Colonic mucosa (tissue), 4 donors: ENCODE measurements at regions not wholly inside any gene's neighbourhood (a gene's known extent, or its start where the extent isn't known, plus 50 kb on each side); places are given as distances from the start of the nearest gene placed in this dataset.

Experiments
- DNase-seq: peaks from one replicate; pipeline ENCODE4 v3.0.0-alpha.2; 2020
- H3K27ac ChIP-seq: fragments of 200-600 bp; one replicate; pipeline ENCODE4 v1.8.0; 2021
- H3K27me3 ChIP-seq: fragments of 200-600 bp; one replicate; pipeline ENCODE4 v1.8.0; 2021
- H3K36me3 ChIP-seq: fragments of 200-600 bp; one replicate; pipeline ENCODE4 v1.8.0; 2021
- H3K4me1 ChIP-seq: fragments of 200-600 bp; one replicate; pipeline ENCODE4 v1.8.0; 2021; ENCODE audit warnings: mild to moderate bottlenecking
- H3K4me3 ChIP-seq: fragments of 200-600 bp; one replicate; pipeline ENCODE4 v1.8.0; 2021
- H3K9ac ChIP-seq, 2 donors: one replicate each; pipeline ENCODE4 v1.7.0; 2013; ENCODE audit warnings: control low read depth in 2 of 2, low read depth in 2 of 2, low read length in 2 of 2
- H3K9me3 ChIP-seq: fragments of 200-600 bp; one replicate; pipeline ENCODE4 v1.8.0; 2021
- intact Hi-C: fragments of 100-400 bp; cut with DNase I; formaldehyde crosslinking; loops from one replicate; pipeline ENCODE4 v1.14.1; 2022
- TF ChIP-seq, protein P1 (sequence below): fragments of 200-600 bp; IDR thresholded peaks from one replicate; pipeline ENCODE4 v1.8.0; 2022; ENCODE audit warnings: antibody characterized with exemption, mild to moderate bottlenecking
- donor health status: healthy.
- donor health status: DM: no; HTN: no; CAD: no.
- donor health status: DM: no; HTN: no; CAD: no.

DNA sequence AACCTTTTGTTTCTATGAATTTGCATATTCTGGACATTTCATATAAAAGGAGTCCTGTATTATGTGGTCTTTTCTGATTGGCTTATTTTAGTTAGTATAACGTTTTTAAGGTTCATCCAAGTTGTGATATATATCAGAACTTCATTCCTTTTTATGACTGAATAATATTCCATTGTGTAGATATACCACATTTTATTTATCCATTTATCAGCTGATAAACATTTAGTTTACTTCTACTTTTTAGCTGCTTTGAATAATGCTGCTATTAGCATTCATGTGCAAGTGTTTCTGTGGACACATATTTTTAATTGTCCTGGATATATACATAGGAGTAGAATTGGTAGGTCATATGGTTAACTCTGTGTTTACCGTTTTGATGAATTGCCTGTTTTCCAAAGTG lies 498.5 kb upstream of the ADAMTS9 start:
- no peak for DNase-seq
- no peaks in the 10 kb centered on the region for H3K27me3 ChIP-seq
- no peaks in the 10 kb centered on the region for H3K36me3 ChIP-seq
- H3K4me3 ChIP-seq, result no peak overlapping the region
- TF ChIP-seq, protein P1, sequence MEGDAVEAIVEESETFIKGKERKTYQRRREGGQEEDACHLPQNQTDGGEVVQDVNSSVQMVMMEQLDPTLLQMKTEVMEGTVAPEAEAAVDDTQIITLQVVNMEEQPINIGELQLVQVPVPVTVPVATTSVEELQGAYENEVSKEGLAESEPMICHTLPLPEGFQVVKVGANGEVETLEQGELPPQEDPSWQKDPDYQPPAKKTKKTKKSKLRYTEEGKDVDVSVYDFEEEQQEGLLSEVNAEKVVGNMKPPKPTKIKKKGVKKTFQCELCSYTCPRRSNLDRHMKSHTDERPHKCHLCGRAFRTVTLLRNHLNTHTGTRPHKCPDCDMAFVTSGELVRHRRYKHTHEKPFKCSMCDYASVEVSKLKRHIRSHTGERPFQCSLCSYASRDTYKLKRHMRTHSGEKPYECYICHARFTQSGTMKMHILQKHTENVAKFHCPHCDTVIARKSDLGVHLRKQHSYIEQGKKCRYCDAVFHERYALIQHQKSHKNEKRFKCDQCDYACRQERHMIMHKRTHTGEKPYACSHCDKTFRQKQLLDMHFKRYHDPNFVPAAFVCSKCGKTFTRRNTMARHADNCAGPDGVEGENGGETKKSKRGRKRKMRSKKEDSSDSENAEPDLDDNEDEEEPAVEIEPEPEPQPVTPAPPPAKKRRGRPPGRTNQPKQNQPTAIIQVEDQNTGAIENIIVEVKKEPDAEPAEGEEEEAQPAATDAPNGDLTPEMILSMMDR, result no peak
- H3K27ac ChIP-seq, result no peak overlapping the region
- no peaks in the 10 kb centered on the region for H3K9me3 ChIP-seq
- no peaks in the 10 kb centered on the region for H3K4me1 ChIP-seq
- no peak overlapping the region for H3K9ac ChIP-seq
- intact Hi-C loops, result no loop called here

DNA sequence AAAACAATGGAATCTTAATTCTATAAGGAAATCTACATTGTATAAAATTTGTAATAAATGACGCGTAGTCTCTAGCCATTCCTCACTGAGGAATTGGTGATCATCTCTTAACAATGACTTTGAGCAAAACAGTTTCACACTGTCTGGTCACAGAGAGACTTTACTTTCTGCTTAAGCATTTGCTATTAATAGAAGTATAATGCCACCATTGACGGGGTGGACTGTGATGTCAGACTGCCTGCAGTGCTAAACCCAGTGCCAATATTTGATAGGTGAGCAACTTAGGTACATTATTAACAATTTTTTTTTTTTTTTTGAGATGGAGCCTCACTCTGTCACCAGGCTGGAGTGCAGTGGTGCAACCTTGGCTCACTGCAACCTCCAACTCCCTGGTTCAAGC lies 494.9 kb upstream of the ADAMTS9 start:
- TF ChIP-seq, protein P1, result no peak
- Histone ChIP-seq H3K27me3 (no peaks in the 10 kb centered on the region), H3K9ac (no peak overlapping the region), H3K4me3 (no peak overlapping the region), H3K4me1 (no peaks in the 10 kb centered on the region), H3K9me3 (no peaks in the 10 kb centered on the region), H3K27ac (no peak overlapping the region), H3K36me3 (no peaks in the 10 kb centered on the region)
- intact Hi-C loops, result no loop called here
- DNase-seq, result no peak

DNA sequence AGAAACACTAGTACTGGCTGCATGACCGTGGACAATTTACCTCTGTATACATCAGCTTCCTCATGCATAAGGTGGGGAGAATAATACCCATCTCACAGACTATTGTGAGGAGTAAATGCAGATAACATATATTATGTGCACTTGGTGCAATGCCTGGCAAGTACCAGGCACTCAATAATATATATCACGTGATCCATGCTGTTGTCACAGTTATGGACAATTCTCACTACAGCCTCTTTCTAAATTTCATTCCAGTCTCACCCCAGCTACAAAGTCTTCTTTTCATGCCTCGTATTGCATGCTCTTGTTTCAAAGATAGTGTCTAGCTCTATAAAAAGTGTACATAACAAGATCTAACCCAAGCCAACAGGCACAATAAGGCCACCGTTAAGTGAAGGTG lies 494.3 kb upstream of the ADAMTS9 start:
- H3K9me3 ChIP-seq, result no peaks in the 10 kb centered on the region
- H3K27ac ChIP-seq, result no peak overlapping the region
- no peaks in the 10 kb centered on the region for H3K27me3 ChIP-seq
- H3K4me1 ChIP-seq, result no peaks in the 10 kb centered on the region
- H3K4me3 ChIP-seq, result no peak overlapping the region
- DNase-seq, result no peak
- intact Hi-C loops, result no loop called here
- TF ChIP-seq, protein P1, result no peak
- no peaks in the 10 kb centered on the region for H3K36me3 ChIP-seq
- H3K9ac ChIP-seq, result no peak overlapping the region

DNA sequence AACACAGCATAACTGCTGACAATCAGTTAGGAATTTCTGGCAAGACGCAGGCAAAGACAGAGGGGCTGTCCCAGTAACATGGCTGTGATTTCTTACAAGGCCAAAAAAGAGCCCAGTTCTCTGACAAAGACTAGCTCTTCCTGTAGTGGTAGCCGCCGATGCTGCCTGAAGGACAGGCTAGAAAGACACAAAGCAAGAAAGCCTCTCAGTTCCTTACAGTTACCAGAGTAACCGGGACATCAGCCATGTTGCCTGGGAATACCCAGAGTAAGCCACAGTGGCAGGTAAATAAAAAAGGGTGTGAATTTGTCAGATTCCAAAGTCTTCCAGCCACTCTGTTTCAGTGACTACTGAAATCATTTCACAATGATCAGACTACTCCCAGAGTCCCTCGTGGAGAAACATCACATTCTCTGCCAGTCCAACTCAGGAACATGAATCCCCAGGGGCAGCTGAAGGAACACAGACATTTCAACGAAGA lies 493.6 kb upstream of the ADAMTS9 start:
- H3K27ac ChIP-seq, result no peak overlapping the region
- no peak overlapping the region for H3K4me3 ChIP-seq
- TF ChIP-seq, protein P1, result no peak
- no peaks in the 10 kb centered on the region for H3K36me3 ChIP-seq
- H3K4me1 ChIP-seq, result no peaks in the 10 kb centered on the region
- intact Hi-C loops, result no loop called here
- no peaks in the 10 kb centered on the region for H3K27me3 ChIP-seq
- H3K9me3 ChIP-seq, result no peaks in the 10 kb centered on the region
- peak; percentile 29 for DNase-seq
- no peak overlapping the region for H3K9ac ChIP-seq

DNA sequence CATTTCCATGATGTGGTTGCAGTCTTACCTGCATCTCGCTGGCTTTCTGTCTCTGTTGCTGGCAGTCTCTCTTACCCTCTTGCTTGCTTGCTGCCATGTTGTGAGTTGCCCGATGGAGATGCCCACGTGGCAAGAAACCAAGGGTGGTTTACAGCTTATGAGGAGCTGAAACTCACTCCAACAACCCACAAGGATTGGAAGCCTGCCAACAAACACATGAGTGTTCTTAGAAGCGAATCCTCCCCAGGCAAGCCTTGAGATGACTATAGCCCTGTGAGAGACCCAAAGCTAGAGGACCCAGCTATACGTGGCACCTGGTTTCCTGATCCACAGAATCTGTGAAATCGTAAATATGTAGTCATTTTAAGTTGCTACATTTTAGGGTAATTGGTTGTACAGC lies 490.9 kb upstream of the ADAMTS9 start:
- no peak overlapping the region for H3K27ac ChIP-seq
- no peaks in the 10 kb centered on the region for H3K9me3 ChIP-seq
- H3K4me1 ChIP-seq, result no peaks in the 10 kb centered on the region
- TF ChIP-seq, protein P1, result no peak
- intact Hi-C loops, result no loop called here
- H3K36me3 ChIP-seq, result no peaks in the 10 kb centered on the region
- no peak overlapping the region for H3K9ac ChIP-seq
- DNase-seq, result no peak
- no peaks in the 10 kb centered on the region for H3K27me3 ChIP-seq
- H3K4me3 ChIP-seq, result no peak overlapping the region

DNA sequence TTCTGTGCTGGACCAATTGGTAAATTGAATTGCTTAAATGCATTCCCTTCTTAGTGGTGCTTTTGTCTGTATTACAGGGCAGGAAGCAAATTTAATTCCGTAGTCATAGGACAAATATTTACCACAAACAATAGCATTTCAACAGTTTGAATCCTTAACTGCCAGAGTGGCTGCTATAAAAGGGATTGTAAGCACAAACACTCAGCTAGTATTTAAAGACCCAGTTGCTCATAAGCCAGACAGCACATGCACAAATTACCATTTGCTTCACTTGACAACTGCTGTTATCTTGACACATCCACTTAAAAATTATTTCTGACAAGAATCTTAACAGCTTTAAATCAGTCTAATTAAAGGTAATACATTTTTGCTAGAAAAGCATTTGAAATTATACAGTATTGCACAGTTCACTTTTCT lies 490.2 kb upstream of the ADAMTS9 start:
- TF ChIP-seq, protein P1, result no peak
- Histone ChIP-seq H3K27ac (no peak overlapping the region), H3K27me3 (no peaks in the 10 kb centered on the region)

More for the DNA sequence above, 490.2 kb upstream of the ADAMTS9 start:
- no peak for DNase-seq
- no peaks in the 10 kb centered on the region for H3K36me3 ChIP-seq
- H3K4me1 ChIP-seq, result no peaks in the 10 kb centered on the region
- H3K9ac ChIP-seq, result no peak overlapping the region
- intact Hi-C loops, result no loop called here
- no peaks in the 10 kb centered on the region for H3K9me3 ChIP-seq
- H3K4me3 ChIP-seq, result no peak overlapping the region
